ENCODE measurements at regions not wholly inside any gene's neighbourhood (a gene's known extent, or its start where the extent isn't known, plus 50 kb on each side); places are given as distances from the start of the nearest gene placed in this dataset.

GRCh38 chr4:110933341-110933740, 310.5 kb upstream of the PITX2 start:
- H3K4me3 ChIP-seq (ENCODE audit: low read depth in 1 of 3, low read length in 3 of 3): no peak overlapping the region

More at GRCh38 chr4:110933341-110933740, 310.5 kb upstream of the PITX2 start:
- Histone ChIP-seq H3K27me3 (ENCODE audit: control insufficient read depth in 4 of 4, insufficient read depth in 4 of 4, low read length in 3 of 4) (peaks cover 0 to 3% (median 0%) of the 10 kb centered on the region in 4 donors), H3K4me1 (ENCODE audit: control insufficient read depth in 4 of 4, insufficient read depth in 4 of 4, low read length in 3 of 4) (no peaks in the 10 kb centered on the region), H3K9ac (ENCODE audit: low read depth in 1 of 2, low read length in 2 of 2) (no peak overlapping the region), H3K36me3 (ENCODE audit: control insufficient read depth in 4 of 4, insufficient read depth in 3 of 4, low read depth in 1 of 4, low read length in 3 of 4) (no peaks in the 10 kb centered on the region), H3K27ac (ENCODE audit: low read depth in 1 of 2, low read length in 2 of 2) (no peak overlapping the region), H3K9me3 (ENCODE audit: control insufficient read depth in 4 of 4, low read length in 3 of 4) (no peaks in the 10 kb centered on the region)
- TF ChIP-seq RXRA (IDR thresholded peaks at IDR 0.05) (no peak), GABPA (IDR thresholded peaks at IDR 0.05 in 1 of 2, conservative IDR thresholded peaks at IDR 0.05 in 1 of 2) (no peak), RAD21 (IDR thresholded peaks at IDR 0.05) (no peak), HNF4A (conservative IDR thresholded peaks at IDR 0.05) (no peak), MAX (IDR thresholded peaks at IDR 0.05) (no peak), CTCF (IDR thresholded peaks at IDR 0.05; ENCODE audit: low read depth, low read length, missing input control) (no peak), REST (IDR thresholded peaks at IDR 0.05) (no peak), EGR1 (IDR thresholded peaks at IDR 0.05; ENCODE audit: low read depth in 2 of 2) (no peak), FOXA2 (IDR thresholded peaks at IDR 0.05) (no peak), ATF3 (IDR thresholded peaks at IDR 0.05) (no peak), ZBTB33 (IDR thresholded peaks at IDR 0.05) (no peak), TAF1 (conservative IDR thresholded peaks at IDR 0.05) (no peak), HNF4G (IDR thresholded peaks at IDR 0.05) (no peak), YY1 (IDR thresholded peaks at IDR 0.05) (no peak), NR2F2 (IDR thresholded peaks at IDR 0.05) (no peak)
- WGBS: 40% methylated on average over 3 of the region's 3 CpGs
- no peak for DNase-seq (ENCODE audit: low spot score)

Measured in liver (tissue), 8 donors.